AG04450 (cell line): ENCODE measurements at regions not wholly inside any gene's neighbourhood (a gene's known extent, or its start where the extent isn't known, plus 50 kb on each side); places are given as distances from the start of the nearest gene placed in this dataset.
A peak's percentile ranks its signal among the peaks of the same experiment; 100 is the strongest.

Experiments
- CTCF ChIA-PET: fragments of 300-600, 350-600 bp; formaldehyde crosslinking; extraction: SDS; loops from one replicate; lab custom pipeline; 2022; ENCODE audit warnings: antibody characterized with exemption, inconsistent platforms; lab: Charles Lee
- POLR2A ChIA-PET: fragments of 350-600 bp; formaldehyde crosslinking; extraction: SDS; loops from one replicate; lab custom pipeline; 2021; ENCODE audit warnings: antibody characterized with exemption, inconsistent platforms; lab: Yijun Ruan, JAX
- DNase-seq: peaks from one replicate; pipeline ENCODE4 v3.0.0-alpha.2; 2011; ENCODE audit warnings: low read depth, low spot score
- H3K27ac ChIP-seq: one replicate; pipeline ENCODE4 v1.5.1; 2012; ENCODE audit warnings: low read depth, low read length, control low read depth
- H3K27me3 ChIP-seq: one replicate; pipeline ENCODE4 v1.6.0; 2012; ENCODE audit warnings: low read length; ENCODE audit not compliant: control insufficient read depth, insufficient read depth
- H3K4me3 ChIP-seq: 2 replicates; pipeline ENCODE4 v1.5.1; 2011; ENCODE audit warnings: mild to moderate bottlenecking, low read depth, low read length, control low read depth
- H3K9me3 ChIP-seq: 2 replicates; pipeline ENCODE4 v1.5.1; 2012; ENCODE audit warnings: low read length; ENCODE audit not compliant: control insufficient read depth, insufficient read depth
- CTCF ChIP-seq: IDR thresholded peaks from 2 replicates; pipeline ENCODE4 v1.5.1; 2011; ENCODE audit warnings: low read depth, low read length, control low read depth, inconsistent platforms

DNA sequence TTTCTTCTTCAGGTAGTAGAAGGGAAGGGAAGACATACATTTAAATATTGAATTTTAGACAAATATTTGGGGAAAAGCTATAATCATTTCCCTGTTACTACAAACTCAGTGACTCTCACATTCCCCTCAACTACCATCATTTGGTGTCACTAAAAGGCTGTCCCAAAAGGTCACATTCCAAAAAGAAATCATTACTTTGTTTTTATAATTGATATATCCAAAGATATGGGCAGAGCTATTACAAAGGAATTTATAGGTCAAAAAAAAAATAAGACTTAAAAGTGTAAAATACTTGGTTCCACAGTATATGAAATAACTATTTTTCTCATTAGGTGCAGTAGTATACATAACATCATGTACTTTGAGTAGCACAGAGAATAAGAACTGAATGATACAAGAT lies 751.4 kb downstream of the KCNA4 start:
- H3K27me3 ChIP-seq = no peaks in the 10 kb centered on the region
- POLR2A ChIA-PET = no interaction called here

GRCh38 chr11:29263971-29264682 lies 752.7 kb downstream of the KCNA4 start:
- Histone ChIP-seq H3K27ac (no peak overlapping the region), H3K9me3 (no peaks in the 10 kb centered on the region), H3K27me3 (no peaks in the 10 kb centered on the region), H3K4me3 (no peak overlapping the region)
- ChIA-PET CTCF (no interaction called here), POLR2A (no interaction called here)
- TF ChIP-seq CTCF = no peak
- no peak for DNase-seq

More for the DNA sequence above, 751.4 kb downstream of the KCNA4 start:
- no peak for DNase-seq
- no peak overlapping the region for H3K4me3 ChIP-seq
- H3K9me3 ChIP-seq = peaks cover 3% of the 10 kb centered on the region; the same call in 1 of the 2 replicates
- no peak for TF ChIP-seq CTCF
- CTCF ChIA-PET = no interaction called here
- H3K27ac ChIP-seq = no peak overlapping the region

- no peak for DNase-seq
- POLR2A ChIA-PET = no interaction called here
- Histone ChIP-seq H3K9me3 (no peaks in the 10 kb centered on the region), H3K4me3 (no peak overlapping the region), H3K27ac (no peak overlapping the region), H3K27me3 (no peaks in the 10 kb centered on the region)
- CTCF ChIA-PET = interaction anchor here (2.4 kb wide), 1 partner anchor 67 kb away, joined by 6 read pairs; no protein-coding TSS in a partner anchor
- TF ChIP-seq CTCF = no peak
These were observed 755.0 kb downstream of the KCNA4 start for GRCh38 chr11:29261831-29262230.

DNA sequence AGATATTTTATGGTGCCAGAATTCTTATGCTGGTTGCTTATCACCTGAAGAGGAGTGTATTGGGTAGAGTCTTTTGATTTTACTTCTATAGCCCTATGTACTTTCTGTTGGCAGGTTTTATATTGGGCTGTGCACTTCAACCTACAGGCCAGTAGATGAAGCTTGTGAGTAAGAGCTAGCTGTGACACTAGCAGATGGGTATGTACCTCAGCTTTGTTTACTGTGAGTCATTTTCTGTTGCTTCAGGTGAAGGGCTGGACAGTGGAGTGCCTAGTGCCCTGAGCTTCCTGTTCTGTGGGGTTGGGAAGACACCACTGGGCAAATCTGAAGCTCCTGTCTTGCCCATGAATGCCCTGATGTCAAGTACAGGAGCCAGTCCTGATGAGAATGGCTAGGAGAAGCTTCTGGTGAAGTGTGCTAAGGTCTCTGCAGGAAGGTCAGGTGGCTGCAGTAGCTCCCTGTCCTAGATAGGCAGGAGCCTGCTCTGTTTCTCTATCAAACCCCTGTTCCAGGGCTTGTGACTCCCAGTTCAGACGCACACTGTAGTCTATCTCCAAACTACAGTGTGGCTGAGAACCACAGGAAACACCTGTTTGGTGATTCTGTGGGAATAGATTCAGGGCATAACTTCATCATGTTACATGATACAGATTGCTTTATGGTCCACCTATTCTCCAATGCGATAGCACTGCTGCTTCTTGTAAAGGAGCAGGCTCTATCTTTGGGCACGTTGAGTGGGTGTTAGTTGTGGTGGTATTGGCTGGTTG lies 755.7 kb downstream of the KCNA4 start:
- no peak overlapping the region for H3K4me3 ChIP-seq
- DNase-seq = peak; percentile 18
- CTCF ChIA-PET = interaction anchor here (0.6 to 2.4 kb wide), 3 partner anchors 11 to 68 kb away, joined by 3 to 6 read pairs (median 4); no protein-coding TSS in a partner anchor

More for the DNA sequence above, 755.7 kb downstream of the KCNA4 start:
- Histone ChIP-seq H3K27me3 (no peaks in the 10 kb centered on the region), H3K27ac (no peak overlapping the region), H3K9me3 (no peaks in the 10 kb centered on the region)
- POLR2A ChIA-PET = no interaction called here
- TF ChIP-seq CTCF = peak; percentile 30; the same call in 1 of the 2 replicates
